ENCODE measurements at regions not wholly inside any gene's neighbourhood (a gene's known extent, or its start where the extent isn't known, plus 50 kb on each side); places are given as distances from the start of the nearest gene placed in this dataset.

GRCh38 chr3:5272387-5272786 is 84.9 kb downstream of the EDEM1 start:
- TF ChIP-seq RAD21 (conservative IDR thresholded peaks at IDR 0.05 in 1 of 2, IDR thresholded peaks at IDR 0.05 in 1 of 2) (no peak), CTCF (IDR thresholded peaks at IDR 0.05) (no peak), PHF8 (IDR thresholded peaks at IDR 0.05; ENCODE audit: borderline replicate concordance, low read depth) (no peak), POLR2A (IDR thresholded peaks at IDR 0.05; ENCODE audit: low read length) (no peak), NFE2L2 (conservative IDR thresholded peaks at IDR 0.05; ENCODE audit: low read length) (no peak), MAX (IDR thresholded peaks at IDR 0.05) (no peak), REST (IDR thresholded peaks at IDR 0.05) (no peak), CHD2 (IDR thresholded peaks at IDR 0.05; ENCODE audit: low read length, partially characterized antibody) (no peak), CHD4 (IDR thresholded peaks at IDR 0.05; ENCODE audit: borderline replicate concordance) (no peak), CEBPB (IDR thresholded peaks at IDR 0.05) (no peak), MYC (IDR thresholded peaks at IDR 0.05; ENCODE audit: borderline replicate concordance, low read length) (no peak), EP300 (IDR thresholded peaks at IDR 0.05) (no peak), RFX5 (IDR thresholded peaks at IDR 0.05) (no peak)

Data from A549 (cell line).